AG09319 (cell line): ENCODE measurements at regions not wholly inside any gene's neighbourhood (a gene's known extent, or its start where the extent isn't known, plus 50 kb on each side); places are given as distances from the start of the nearest gene placed in this dataset.

Experiments
- DNase-seq: peaks from one replicate; pipeline ENCODE4 v3.0.0-alpha.2; 2010; ENCODE audit warnings: low read depth; ENCODE audit errors: extremely low read depth
- TF ChIP-seq, protein P1 (sequence below): IDR thresholded peaks from 2 replicates; pipeline ENCODE4 v1.5.1; 2011; ENCODE audit warnings: low read depth, mild to moderate bottlenecking, inconsistent platforms, low read length, moderate library complexity

DNA sequence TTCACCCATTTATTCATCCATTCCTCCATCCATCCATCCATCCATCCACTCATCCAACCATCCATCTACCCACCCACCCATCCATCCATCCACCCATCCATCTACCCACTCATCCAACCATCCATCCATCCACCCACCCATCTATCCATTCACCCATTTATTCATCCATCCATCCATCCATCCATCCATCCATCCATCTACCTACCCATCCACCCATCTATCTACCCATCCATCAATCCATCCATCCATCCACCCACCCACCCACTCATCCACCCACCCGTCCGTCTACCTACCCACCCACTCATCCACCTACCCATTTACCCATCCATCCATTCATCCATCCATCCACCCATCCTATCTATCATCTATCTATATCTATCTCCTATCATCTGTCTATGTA is 169.4 kb upstream of the SHH start:
- TF ChIP-seq, protein P1, sequence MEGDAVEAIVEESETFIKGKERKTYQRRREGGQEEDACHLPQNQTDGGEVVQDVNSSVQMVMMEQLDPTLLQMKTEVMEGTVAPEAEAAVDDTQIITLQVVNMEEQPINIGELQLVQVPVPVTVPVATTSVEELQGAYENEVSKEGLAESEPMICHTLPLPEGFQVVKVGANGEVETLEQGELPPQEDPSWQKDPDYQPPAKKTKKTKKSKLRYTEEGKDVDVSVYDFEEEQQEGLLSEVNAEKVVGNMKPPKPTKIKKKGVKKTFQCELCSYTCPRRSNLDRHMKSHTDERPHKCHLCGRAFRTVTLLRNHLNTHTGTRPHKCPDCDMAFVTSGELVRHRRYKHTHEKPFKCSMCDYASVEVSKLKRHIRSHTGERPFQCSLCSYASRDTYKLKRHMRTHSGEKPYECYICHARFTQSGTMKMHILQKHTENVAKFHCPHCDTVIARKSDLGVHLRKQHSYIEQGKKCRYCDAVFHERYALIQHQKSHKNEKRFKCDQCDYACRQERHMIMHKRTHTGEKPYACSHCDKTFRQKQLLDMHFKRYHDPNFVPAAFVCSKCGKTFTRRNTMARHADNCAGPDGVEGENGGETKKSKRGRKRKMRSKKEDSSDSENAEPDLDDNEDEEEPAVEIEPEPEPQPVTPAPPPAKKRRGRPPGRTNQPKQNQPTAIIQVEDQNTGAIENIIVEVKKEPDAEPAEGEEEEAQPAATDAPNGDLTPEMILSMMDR, result no peak

DNA sequence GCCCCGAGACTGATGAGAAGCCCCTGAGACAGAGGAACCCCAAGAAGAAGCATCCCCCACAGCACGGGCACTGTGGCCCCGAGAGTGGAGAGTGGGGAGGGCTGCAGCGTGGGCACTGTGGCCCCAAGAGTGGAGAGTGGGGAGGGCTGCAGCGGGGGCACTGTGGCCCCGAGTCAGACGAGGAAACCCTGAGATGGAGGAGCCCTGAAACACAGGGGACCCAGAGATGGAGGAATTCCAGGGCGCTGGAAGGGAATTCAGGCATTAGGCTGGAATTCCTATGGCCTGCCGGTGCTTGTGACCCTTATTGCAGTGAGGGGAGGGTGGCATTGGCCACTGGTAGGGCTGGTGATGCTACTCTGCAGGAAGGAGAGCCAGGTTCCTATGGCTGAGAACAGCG is 168.6 kb upstream of the SHH start:
- DNase-seq, result no peak
- TF ChIP-seq, protein P1, result no peak

More for the DNA sequence above, 169.4 kb upstream of the SHH start:
- no peak for DNase-seq

DNA sequence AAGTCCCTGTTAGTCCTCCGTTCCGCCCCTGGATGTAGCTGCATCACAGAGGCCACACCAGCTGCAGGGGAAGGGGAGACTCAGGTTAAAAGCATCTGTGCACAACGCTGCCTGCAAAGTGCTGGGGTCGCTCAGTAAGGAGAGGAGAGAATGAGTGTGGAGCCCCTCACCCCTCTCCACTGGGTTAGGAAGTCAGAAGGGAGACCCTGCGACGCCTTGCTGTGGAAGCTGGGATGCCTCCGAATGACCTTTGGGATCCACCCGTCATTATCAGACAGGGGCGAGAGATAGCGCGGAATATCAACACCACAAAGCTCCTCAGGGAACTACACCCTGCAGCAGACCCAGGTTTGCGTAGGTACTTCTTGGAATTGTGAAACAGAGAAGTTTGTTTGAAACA is 167.7 kb upstream of the SHH start:
- DNase-seq, result no peak
- TF ChIP-seq, protein P1, result no peak

DNA sequence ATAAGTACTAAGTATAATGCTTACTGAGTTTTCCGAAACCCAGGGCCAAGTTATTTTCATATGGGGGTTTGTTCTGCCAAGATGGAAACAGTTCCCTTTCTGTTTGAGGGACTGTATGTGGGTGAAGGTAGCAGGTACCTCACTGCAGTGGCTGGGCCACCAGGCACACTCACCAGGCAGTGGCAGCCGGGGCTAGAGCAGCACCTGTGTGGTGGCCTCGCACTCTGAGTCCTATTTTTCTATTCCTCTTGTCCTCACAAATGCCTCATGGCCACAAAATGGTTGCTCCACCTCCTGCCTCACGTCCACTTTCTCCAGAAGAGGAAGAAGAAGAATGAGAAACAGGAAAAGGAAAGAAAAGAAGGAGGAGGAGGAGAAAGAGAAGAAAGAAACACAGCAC is 167.3 kb upstream of the SHH start:
- TF ChIP-seq, protein P1, result no peak
- DNase-seq, result no peak

DNA sequence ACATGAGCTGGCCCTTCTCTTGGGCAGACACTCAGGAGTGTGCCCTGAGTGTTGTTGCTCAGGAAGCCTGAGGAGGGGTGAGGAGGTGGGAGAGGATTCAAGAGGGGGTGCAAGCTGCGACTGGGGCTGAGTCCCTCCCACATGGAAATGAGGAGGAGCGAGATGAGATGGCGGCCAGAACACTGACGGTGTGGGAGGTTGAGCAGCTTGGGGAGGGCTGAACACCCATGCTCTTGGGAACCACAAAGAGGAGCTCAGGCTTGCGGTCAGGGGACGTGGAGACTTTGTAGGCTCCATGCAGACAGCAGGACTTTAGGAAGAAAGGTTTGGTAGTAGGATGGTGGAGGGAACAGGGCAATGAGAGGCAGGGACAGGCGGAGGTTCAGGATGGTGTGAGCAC is 163.2 kb upstream of the SHH start:
- TF ChIP-seq, protein P1, result no peak
- DNase-seq, result no peak

DNA sequence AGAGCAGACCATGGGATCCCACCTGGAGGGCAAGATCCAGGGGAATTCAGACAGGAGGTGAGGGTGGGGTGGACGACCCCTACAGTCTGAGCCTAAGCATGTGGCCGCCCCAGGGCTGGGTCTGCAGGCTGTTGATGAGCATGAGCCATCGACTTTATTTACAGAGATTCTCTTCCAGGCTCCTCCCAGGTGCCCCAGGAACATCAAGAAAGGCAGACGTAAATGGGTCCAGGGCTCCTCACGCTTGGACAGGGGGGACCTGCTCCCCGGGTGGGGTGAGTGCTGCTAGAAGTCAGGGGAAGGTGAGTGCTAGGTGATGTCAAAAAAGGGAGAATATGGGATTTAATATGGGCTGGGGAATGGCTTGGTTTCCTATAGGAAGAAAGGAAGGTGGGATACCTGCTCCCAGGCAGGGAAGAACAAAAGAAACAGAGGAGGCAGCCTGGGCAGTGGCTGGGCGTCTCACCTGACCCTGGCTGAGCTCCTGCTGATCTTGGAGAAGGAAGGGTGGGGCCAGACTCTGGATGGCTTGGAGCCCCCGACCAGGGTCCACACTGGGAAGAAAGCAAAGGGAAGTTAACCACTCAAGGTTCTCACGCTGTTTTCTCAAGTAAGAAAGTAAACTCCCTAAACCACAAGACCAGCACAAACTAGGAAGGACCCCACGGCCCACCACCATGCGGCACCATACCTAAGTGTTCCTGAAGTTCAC is 162.1 kb upstream of the SHH start:
- TF ChIP-seq, protein P1, result no peak
- no peak for DNase-seq

DNA sequence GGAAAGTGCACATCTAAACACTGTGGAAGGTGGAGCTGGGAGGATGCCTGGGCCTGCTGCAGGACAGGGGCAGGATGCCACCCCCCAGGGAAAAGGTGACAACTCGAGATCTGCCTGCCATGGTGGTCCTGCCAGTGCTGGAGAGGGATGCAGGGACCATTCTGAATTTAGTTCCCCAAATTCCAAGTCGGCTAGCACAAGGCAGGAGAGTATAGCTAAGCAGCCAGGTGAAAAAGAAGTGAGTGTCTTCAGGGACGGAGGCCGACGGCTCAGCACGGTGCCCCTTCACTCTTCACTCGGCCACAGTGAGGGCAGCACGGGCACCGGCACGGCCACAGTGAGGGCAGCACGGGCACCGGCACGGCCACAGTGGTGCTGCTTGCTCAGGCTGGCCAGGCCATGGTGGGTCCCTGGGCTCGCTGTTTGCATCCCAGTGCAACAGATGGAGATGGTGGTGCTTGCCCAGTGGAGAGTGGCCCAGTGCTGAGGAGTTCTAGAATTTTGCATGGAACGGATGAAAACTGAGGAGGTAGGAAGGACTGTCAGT is 161.3 kb upstream of the SHH start:
- no peak for DNase-seq
- TF ChIP-seq, protein P1, result no peak
